GM23248 (cell line): ENCODE measurements at regions not wholly inside any gene's neighbourhood (a gene's known extent, or its start where the extent isn't known, plus 50 kb on each side); places are given as distances from the start of the nearest gene placed in this dataset.
"Not testable (repeated sequence)": the region's sequence is repeated elsewhere in the genome, so short reads cannot be mapped to it uniquely, and the experiment has no call there.

ENCODE experiments used
- DNase-seq: peaks from one replicate; pipeline ENCODE4 v3.0.0-alpha.2; 2015
- H2AFZ ChIP-seq: fragments of 200-600 bp; sonication (generic); 2 replicates; pipeline ENCODE4 v1.6.1; 2016; ENCODE audit warnings: antibody characterized with exemption
- H3F3A ChIP-seq: fragments of 200-600 bp; sonication (generic); 2 replicates; pipeline ENCODE4 v1.6.1; 2016; ENCODE audit warnings: mild to moderate bottlenecking, antibody characterized with exemption, mixed run types; ENCODE audit not compliant: insufficient read depth
- H3K27ac ChIP-seq: fragments of 200-600 bp; sonication (generic); 2 replicates; pipeline ENCODE4 v1.5.1; 2016; ENCODE audit warnings: mild to moderate bottlenecking
- H3K27me3 ChIP-seq: fragments of 200-600 bp; sonication (generic); replicated peaks from 2 replicates; pipeline ENCODE4 v1.6.1; 2016; ENCODE audit warnings: mild to moderate bottlenecking; ENCODE audit not compliant: insufficient read depth
- H3K36me3 ChIP-seq: fragments of 200-600 bp; sonication (generic); 2 replicates; pipeline ENCODE4 v1.6.1; 2016; ENCODE audit warnings: low read depth, mild to moderate bottlenecking
- H3K4me1 ChIP-seq: fragments of 200-600 bp; sonication (generic); 2 replicates; pipeline ENCODE4 v1.6.1; 2016; ENCODE audit warnings: mild to moderate bottlenecking; ENCODE audit not compliant: insufficient read depth
- H3K4me2 ChIP-seq: fragments of 200-600 bp; sonication (generic); one replicate; pipeline ENCODE4 v1.6.1; 2016; ENCODE audit warnings: mild to moderate bottlenecking; ENCODE audit not compliant: unreplicated experiment
- H3K4me3 ChIP-seq: fragments of 200-600 bp; sonication (generic); 2 replicates; pipeline ENCODE4 v1.5.1; 2016; ENCODE audit warnings: mild to moderate bottlenecking
- H3K79me2 ChIP-seq: fragments of 200-600 bp; sonication (generic); 2 replicates; pipeline ENCODE4 v1.6.1; 2016; ENCODE audit warnings: mild to moderate bottlenecking; ENCODE audit not compliant: insufficient read depth
- H3K9ac ChIP-seq: fragments of 200-600 bp; sonication (generic); 2 replicates; pipeline ENCODE4 v1.6.1; 2016; ENCODE audit warnings: mild to moderate bottlenecking
- H3K9me2 ChIP-seq: fragments of 200-600 bp; sonication (generic); 2 replicates; pipeline ENCODE4 v1.6.1; 2016; ENCODE audit warnings: mixed run types, mild to moderate bottlenecking, moderate library complexity; ENCODE audit not compliant: insufficient read depth
- H3K9me3 ChIP-seq: fragments of 200-600 bp; sonication (generic); one replicate; pipeline ENCODE4 v1.6.1; 2017; ENCODE audit warnings: low read depth
- H4K20me1 ChIP-seq: fragments of 200-600 bp; sonication (generic); 2 replicates; pipeline ENCODE4 v1.6.0; 2016; ENCODE audit not compliant: insufficient read depth
- EZH2 ChIP-seq: fragments of 200-600 bp; sonication (generic); IDR thresholded peaks from 2 replicates; pipeline ENCODE4 v1.6.1; 2018; ENCODE audit warnings: antibody characterized with exemption, mild to moderate bottlenecking; ENCODE audit not compliant: insufficient read depth, poor library complexity, severe bottlenecking
- EZH2phosphoT487 ChIP-seq: fragments of 200-600 bp; sonication (generic); IDR thresholded peaks from 2 replicates; pipeline ENCODE4 v1.6.1; 2018; ENCODE audit warnings: antibody characterized with exemption, moderate library complexity, mild to moderate bottlenecking, low read depth; ENCODE audit not compliant: insufficient read depth
- WGBS, 2 experiments: methylation state at CpG; one replicate each; pipeline ENCODE4 v1.1.6; 2015 to 2017; ENCODE audit warnings: low lambda C conversion rate in 2 of 2, low coverage in 1 of 2; ENCODE audit errors: missing lambda C conversion rate in 2 of 2; 5-methylcytosine and 5-hydroxymethylcytosine counted together
- in situ Hi-C: fragments of 300-500 bp; cut with MboI; formaldehyde crosslinking; loops from 2 replicates; pipeline ENCODE4 v1.15.0; 2020

- no peaks in the 10 kb centered on the region for H3K9me2 ChIP-seq
- no peaks in the 10 kb centered on the region for H3K4me1 ChIP-seq
- H3F3A ChIP-seq = no peaks in the 10 kb centered on the region
- H3K27ac ChIP-seq = no peak overlapping the region
- no peaks in the 10 kb centered on the region for H4K20me1 ChIP-seq
- H2AFZ ChIP-seq = no peak overlapping the region
- DNase-seq = no peak
- H3K9ac ChIP-seq = no peak overlapping the region
- no peaks in the 10 kb centered on the region for H3K27me3 ChIP-seq
- H3K4me3 ChIP-seq = no peak overlapping the region
- TF ChIP-seq EZH2phosphoT487 (no peak), EZH2 (no peak)
- H3K79me2 ChIP-seq = no peaks in the 10 kb centered on the region
- no peaks in the 10 kb centered on the region for H3K36me3 ChIP-seq
- H3K9me3 ChIP-seq = peaks cover 4% of the 10 kb centered on the region
- 0 to 2% methylated on average over 3 of the region's 3 CpGs for WGBS, 2 experiments
- H3K4me2 ChIP-seq = no peak overlapping the region
- in situ Hi-C loops = no loop called here
These were observed 536.0 kb downstream of the GABRG2 start for GRCh38 chr5:162603443-162604070.

- Histone ChIP-seq H3K4me3 (no peak overlapping the region), H3K79me2 (no peaks in the 10 kb centered on the region), H3K27me3 (no peaks in the 10 kb centered on the region), H3F3A (no peaks in the 10 kb centered on the region), H3K36me3 (no peaks in the 10 kb centered on the region), H4K20me1 (no peaks in the 10 kb centered on the region), H3K4me1 (no peaks in the 10 kb centered on the region), H2AFZ (no peak overlapping the region), H3K9me2 (no peaks in the 10 kb centered on the region), H3K4me2 (no peak overlapping the region), H3K9me3 (peaks cover 4% of the 10 kb centered on the region), H3K9ac (no peak overlapping the region), H3K27ac (no peak overlapping the region)
- in situ Hi-C loops = no loop called here
- DNase-seq = no peak
- 27% methylated on average over 4 of the region's 4 CpGs for WGBS, 2 experiments
- TF ChIP-seq EZH2phosphoT487 (no peak), EZH2 (no peak)
These were observed 540.3 kb downstream of the GABRG2 start for GRCh38 chr5:162607879-162608278.

GRCh38 chr5:162621726-162622263 is 554.2 kb downstream of the GABRG2 start:
- DNase-seq, H3K36me3 ChIP-seq, H4K20me1 ChIP-seq, H3K9ac ChIP-seq, H3K27ac ChIP-seq, H3F3A ChIP-seq, H3K27me3 ChIP-seq, H3K4me2 ChIP-seq, H2AFZ ChIP-seq, H3K4me3 ChIP-seq, H3K4me1 ChIP-seq, in situ Hi-C loops, H3K9me3 ChIP-seq, H3K79me2 ChIP-seq, H3K9me2 ChIP-seq: not testable (repeated sequence)
- 56 to 62% methylated on average over 25 to 26 of the region's 26 CpGs for WGBS, 2 experiments

GRCh38 chr5:162624110-162624509 is 556.5 kb downstream of the GABRG2 start:
- Histone ChIP-seq H3K9me2 (no peaks in the 10 kb centered on the region), H2AFZ (no peak overlapping the region), H3K36me3 (no peaks in the 10 kb centered on the region), H3K9ac (no peak overlapping the region), H3F3A (no peaks in the 10 kb centered on the region), H3K9me3 (no peaks in the 10 kb centered on the region), H3K4me1 (no peaks in the 10 kb centered on the region), H3K27ac (no peak overlapping the region), H4K20me1 (no peaks in the 10 kb centered on the region), H3K4me2 (no peak overlapping the region), H3K4me3 (no peak overlapping the region), H3K27me3 (no peaks in the 10 kb centered on the region), H3K79me2 (no peaks in the 10 kb centered on the region)
- DNase-seq = no peak
- TF ChIP-seq EZH2 (no peak), EZH2phosphoT487 (no peak)
- in situ Hi-C loops = no loop called here
- 24 to 28% methylated on average over 5 of the region's 5 CpGs for WGBS, 2 experiments

GRCh38 chr5:162637481-162637880 is 569.9 kb downstream of the GABRG2 start:
- H3K4me3 ChIP-seq = no peak overlapping the region
- H3K27me3 ChIP-seq = no peaks in the 10 kb centered on the region
- no peaks in the 10 kb centered on the region for H3K79me2 ChIP-seq
- no peaks in the 10 kb centered on the region for H3K36me3 ChIP-seq
- in situ Hi-C loops = no loop called here
- no peak overlapping the region for H2AFZ ChIP-seq
- H3K9me3 ChIP-seq = peaks cover 4% of the 10 kb centered on the region
- DNase-seq = no peak
- H3K9me2 ChIP-seq = no peaks in the 10 kb centered on the region; the same call in 1 of the 2 replicates
- no peak overlapping the region for H3K27ac ChIP-seq
- H3F3A ChIP-seq = no peaks in the 10 kb centered on the region
- no peaks in the 10 kb centered on the region for H3K4me1 ChIP-seq
- no peak overlapping the region for H3K4me2 ChIP-seq
- no peaks in the 10 kb centered on the region for H4K20me1 ChIP-seq
- H3K9ac ChIP-seq = no peak overlapping the region
- 29 to 34% methylated on average over 7 of the region's 7 CpGs for WGBS, 2 experiments
- TF ChIP-seq EZH2 (no peak), EZH2phosphoT487 (no peak)
